NCI-H2196 (cell line): ENCODE measurements at regions not wholly inside any gene's neighbourhood (a gene's known extent, or its start where the extent isn't known, plus 50 kb on each side); places are given as distances from the start of the nearest gene placed in this dataset.
A peak's percentile ranks its signal among the peaks of the same experiment; 100 is the strongest.

Source experiments
- DNase-seq: peaks from one replicate; lab custom pipeline; 2025; ENCODE audit not compliant: unreplicated experiment; lab: John Stamatoyannopoulos, UW

DNA sequence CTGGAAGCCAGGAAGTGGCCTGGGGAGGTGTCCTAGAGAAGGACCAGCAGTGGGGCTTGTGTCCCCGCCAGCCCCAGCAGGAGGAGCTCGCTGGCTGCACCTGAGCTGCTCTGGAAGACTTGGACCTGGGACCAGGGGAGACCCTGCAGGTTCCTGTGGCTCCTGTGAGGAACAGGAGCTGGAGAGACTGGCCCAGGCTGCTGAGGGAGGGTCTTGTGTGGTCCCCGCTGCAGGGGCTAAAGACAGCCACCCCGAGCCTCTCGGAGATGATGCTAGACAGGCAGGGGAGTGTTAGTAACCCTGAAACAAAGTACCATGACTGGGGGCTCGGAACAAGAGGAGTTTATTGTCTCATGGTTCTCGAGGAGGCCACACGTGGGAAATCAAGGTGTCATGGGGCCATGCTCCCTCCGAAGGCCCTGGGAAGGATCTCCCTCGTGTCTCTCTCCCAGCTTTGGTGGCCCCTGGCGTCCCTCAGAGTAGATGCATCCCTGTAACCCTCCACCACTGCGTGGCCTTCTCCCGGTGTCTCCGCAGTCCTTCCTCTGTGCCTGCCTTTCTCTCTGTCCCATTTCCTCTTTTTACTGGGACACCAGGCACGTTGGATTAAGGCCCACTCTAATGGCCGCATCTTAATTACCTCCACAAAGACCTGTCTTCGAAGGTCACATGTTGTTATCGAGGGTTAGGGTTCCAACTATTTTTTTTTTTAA is 348.4 kb downstream of the GLRX3 start:
- no peak for DNase-seq

- DNase-seq: no peak
Measured at GRCh38 chr10:130485236-130485957, 349.2 kb downstream of the GLRX3 start.

DNA sequence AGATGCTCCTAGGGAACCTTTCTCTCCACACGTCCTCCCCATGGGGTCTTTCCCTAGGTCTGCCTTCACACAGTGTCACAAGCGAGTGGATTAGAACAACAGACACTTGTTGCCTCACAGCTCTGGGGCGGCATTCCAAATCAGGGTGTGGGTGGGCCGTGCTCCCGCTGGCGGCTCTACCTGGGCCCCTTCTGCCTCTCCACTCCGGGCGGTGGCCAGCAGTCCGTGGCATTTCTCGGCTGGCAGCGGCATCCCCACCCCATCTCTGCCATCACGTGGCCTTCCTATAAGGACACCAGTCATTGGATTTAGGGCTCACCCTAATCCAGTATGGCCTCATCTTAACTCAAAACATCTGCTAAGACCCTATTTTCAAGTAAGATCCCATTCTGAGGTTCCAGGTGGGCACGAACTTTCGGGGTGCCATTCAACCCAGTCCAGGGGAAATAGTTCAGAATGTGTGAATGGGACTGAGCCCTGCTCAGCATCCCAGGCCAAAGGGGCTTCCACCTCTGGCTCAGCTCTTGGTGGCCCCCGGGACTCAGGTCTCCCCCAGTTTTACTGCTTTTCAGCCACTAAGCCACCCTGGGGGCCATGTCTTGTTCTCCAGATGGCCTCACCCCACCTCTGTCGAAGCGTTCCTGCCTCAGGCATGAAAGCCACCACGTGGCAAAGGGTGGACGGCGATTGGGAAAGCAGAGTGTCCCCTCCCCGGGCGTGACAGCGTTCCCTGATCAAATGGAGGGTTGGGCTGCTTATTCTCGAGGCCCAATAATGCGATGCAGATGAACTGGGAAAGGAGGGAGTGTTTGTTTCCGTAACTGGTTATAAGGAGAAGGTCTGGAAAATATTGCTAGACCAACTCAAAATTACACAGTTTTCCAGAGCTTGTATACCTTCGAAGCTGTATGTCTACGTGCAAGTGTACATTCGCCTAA is 350.0 kb downstream of the GLRX3 start:
- no peak for DNase-seq

DNA sequence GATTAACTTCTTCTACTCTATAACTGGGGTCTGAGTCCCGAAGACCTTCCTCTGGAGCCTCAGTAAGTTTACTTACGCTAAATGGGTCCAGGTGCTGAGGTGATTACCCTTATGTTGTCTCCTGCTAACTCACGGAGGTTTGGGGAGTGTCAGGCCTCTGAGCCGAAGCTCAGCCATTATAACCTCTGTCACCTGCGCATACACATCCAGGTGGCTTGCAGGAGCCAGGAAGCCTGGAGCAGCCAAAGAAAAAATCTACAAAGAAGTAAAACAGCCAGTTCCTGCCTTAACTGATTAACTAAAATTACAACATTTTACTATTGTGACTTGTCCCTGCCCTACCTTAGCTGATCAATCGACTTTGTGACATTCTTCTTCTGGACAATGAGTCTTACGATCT is 350.7 kb downstream of the GLRX3 start:
- no peak for DNase-seq

DNA sequence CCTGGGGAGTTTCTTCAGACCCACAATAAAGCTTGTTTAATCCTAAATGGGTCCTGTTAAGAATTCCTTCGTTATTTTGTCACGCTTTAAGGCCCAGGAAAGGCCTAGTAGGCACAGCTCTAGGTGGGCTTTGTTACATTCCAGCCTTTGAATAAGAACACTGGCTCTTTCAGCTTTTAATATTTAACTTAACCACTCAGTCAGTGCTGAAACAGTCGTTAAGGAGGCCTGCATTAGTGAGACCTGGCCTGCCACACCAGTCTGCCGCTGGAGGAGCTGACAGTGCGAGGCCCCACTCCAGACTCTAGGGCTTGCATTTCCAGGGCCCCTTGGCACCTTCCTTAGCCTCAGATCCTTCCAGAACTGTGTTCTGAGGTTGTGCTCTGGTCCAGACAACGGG is 351.4 kb downstream of the GLRX3 start:
- DNase-seq: no peak

- DNase-seq: no peak
Measured at GRCh38 chr10:130489891-130490290, 353.7 kb downstream of the GLRX3 start.

GRCh38 chr10:130491011-130491692 is 355.0 kb downstream of the GLRX3 start:
- no peak for DNase-seq

DNA sequence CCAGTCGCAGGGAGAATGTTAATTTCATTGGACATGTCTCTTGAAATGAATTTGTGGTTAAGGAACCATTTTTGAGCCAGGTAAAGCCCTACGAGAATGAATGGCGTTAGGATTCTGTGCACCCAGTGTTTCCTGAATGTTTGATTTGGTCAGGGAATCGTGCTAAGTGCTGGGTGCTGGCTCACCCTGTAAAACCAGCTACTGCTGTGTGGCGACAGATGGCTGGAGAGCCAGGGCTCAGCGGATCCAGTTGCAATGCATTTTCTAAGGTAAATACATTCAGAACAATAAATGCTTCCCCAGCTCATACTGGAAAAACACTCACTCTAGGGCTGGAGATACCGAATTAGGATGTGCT is 355.5 kb downstream of the GLRX3 start:
- peak; percentile 10 for DNase-seq

DNA sequence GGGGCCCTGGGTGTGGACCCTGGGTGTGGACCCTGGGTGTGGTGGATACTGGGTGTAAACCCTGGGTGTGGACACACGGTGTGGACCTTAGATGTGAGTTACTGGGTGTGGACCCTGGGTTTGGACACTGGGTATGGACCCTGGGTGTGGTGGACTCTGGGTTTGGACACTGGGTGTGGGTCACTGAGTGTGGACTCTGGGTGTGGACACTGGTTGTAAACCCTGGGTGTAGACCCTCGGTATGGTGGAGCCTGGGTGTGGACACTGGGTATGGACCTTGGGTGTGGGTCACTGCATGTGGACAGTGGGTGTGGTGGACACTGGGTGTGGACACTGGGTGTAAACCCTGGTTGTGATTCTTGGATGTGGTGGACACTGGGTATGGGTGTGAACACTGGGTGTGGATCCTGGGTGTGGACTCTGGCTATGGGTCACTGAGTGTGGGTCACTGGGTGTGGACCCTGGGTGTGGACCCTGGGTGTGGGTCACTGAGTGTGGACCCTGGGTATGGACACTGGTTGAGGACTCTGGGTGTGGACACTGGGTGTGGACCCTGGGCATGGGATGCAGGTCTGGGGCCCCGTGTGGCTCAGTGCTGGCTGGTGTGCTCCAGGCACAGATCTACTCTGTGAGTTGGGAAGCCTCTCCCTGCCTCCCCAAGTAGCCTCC is 356.2 kb downstream of the GLRX3 start:
- no peak for DNase-seq

GRCh38 chr10:130493021-130493420 is 356.8 kb downstream of the GLRX3 start:
- no peak for DNase-seq

DNA sequence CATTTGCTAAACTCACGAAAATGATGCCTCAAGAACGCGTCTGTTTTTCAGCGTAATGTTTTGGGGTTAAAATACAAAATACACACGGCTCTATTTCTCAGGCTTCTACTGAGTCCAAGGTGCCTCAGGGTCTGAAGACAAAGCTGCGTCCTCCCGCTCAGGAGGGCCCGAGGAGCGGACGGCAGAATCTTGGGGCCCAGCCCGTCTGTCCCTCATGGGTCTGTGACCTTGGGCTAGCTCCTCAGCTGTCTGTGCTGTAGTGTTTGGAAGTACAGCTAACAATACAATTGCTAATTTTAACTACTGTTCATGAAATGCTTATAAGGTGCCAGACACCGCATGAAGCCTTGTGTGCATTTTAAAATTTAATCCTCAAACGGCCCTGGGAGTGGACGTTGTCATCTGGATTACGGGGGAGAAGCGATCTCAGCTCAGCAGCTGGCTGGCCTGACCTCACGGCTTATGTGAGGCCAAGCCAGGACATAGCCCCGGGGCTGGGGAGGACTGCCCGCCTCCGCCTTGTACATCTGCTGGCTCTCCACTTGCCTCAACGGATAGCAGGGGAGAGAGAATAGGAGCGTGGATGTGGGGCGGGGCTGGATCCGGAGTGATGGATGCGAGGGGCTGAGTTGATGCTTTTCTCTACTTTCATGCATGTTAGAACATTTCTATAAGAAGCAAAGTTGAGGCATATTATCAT is 357.4 kb downstream of the GLRX3 start:
- no peak for DNase-seq

DNA sequence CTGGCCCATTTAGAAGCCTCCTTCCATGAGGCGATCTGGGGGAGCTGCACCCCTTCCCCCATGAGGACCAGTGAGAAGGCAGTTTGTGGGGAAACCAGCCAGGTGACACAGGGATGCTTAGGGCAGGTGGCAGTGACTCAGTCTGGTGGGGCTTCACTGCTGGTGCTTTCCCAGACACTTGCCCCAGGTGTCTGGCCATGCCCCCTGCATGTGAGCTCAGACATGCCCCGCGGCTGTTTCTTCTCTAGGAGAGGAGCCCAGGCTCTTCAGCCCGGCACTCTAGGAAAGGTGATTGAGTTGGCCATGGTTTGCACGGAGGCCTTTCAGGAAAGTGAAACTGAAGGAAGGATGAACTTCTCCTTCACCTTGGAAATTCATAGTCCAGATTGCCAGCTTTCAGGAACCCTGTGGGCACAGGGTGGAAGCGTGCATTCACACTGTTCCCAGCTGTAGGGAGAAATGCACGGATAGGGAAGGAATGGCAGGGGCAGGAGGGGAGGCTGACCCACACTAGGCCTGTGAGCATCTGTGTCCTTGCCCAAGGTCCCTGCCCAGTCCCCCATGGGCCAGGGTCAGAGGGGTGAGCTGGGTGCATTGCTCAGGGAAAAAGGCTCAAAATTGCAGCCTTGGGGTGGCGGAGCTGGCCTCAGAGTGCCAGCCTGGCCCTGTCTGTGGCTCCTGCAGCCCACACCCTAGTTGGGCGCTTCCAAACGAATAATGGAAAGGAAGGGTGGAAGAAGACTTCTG is 359.1 kb downstream of the GLRX3 start:
- DNase-seq: no peak

DNA sequence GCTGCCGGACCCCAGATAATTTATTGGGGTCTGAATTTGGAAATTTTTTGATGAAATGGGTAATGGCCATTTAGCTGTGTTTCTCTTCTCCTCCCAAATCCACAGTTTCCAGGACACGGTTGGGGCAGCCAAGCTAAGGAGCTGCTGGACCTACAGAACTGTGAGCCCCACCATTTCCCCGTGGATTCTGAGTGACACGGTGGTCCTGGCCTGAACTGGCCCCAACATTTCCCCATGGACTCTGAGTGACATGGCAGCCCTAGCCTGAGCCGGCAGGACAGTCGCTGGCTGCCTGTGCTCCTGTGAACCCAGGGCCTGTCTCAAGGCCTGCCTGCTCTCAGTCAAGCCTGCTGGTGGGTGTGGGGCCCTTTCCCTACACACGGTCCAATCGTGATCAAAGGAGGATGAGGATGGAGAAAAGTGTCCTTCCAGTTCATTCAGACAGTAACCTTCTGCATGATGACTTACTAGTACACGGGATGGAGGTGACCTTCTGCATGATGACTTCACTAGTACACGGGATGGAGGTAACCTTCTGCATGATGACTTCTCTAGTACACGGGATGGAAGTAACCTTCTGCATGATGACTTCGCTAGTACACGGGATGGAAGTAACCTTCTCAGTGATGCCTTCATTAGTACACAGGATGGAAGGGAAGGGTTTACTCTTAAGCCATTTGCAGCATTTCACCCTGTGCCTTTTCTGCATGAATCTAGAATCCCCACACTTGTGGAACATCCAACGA is 359.9 kb downstream of the GLRX3 start:
- DNase-seq: no peak

GRCh38 chr10:130497056-130498010 is 361.1 kb downstream of the GLRX3 start:
- no peak for DNase-seq

- DNase-seq: no peak
Measured at GRCh38 chr10:130498042-130498441, 361.9 kb downstream of the GLRX3 start.

DNA sequence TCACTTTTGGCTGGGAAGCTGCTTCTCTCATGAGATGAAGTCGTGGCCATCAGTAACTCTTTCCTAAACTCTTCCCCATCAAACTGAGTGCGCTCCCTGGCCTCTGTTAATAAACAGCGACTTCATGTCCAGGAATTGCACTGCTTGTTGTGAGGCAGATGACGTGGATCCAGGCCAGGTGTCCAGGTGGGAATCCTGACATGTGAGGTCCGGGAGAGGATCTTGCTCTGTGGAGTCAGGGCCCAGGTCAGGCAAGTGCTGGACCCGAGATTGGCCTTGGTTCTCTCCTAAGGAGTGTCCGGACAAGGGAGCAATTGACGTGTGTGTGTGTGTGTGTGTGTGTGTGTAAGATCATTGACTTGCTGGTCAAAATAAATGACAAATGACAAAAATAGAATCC is 362.7 kb downstream of the GLRX3 start:
- no peak for DNase-seq

DNA sequence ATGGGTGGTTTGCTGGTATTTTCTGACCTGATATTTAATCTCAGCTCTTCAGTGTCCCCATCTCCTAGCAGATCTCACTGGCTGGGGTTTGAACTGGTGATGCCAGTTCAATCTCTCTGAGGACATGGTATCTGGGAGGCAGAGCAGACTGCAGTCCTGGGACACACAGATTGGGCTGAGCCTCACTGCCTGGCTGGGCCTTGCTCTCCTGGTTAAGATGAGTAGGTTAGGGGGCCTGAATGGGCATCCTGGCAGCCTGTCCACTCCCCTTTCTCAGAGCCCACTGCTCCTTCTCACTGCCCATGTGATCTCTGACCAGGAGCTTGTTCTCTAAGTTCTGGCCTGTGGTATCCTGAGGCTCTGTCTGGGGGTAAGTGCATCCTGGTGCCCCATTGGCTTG is 363.4 kb downstream of the GLRX3 start:
- no peak for DNase-seq
